ENCODE measurements at regions not wholly inside any gene's neighbourhood (a gene's known extent, or its start where the extent isn't known, plus 50 kb on each side); places are given as distances from the start of the nearest gene placed in this dataset.
"Not testable (repeated sequence)": the region's sequence is repeated elsewhere in the genome, so short reads cannot be mapped to it uniquely, and the experiment has no call there.

DNA sequence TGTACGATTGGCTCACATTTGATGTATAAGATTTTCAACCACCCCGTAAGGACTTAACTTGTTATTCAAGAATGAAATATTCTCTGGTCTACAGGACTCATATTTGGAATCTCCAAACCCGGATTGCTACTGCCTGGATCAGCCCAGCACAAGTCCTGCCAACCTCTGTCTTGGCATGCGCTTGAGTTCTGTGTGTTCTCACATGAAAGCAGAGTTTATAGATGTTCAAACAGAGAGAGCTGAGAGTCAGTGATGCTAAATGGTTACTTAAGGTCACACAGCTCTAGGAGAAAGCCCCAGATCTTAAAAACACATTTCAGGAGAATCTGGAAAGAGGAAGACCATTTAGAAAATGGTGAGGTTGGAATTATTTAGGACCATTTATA, 268.0 kb upstream of the TBL1XR1 start:
- H3K9me3 ChIP-seq (ENCODE audit: control insufficient read depth, low read depth, low read length) = no peaks in the 10 kb centered on the region
- peaks cover 11% of the 10 kb centered on the region for H3K4me1 ChIP-seq (ENCODE audit: control insufficient read depth, insufficient read depth, low read length)
- no peak for DNase-seq
- no peaks in the 10 kb centered on the region for H3K36me3 ChIP-seq (ENCODE audit: control insufficient read depth, insufficient read depth, low read length)
- no peak overlapping the region for H3K4me3 ChIP-seq (ENCODE audit: low read length)
- no CpG with 5 or more reads among the region's 4 CpGs for WGBS (ENCODE audit: insufficient coverage, low lambda C conversion rate)
- H3K27me3 ChIP-seq (ENCODE audit: control insufficient read depth, insufficient read depth, low read length) = no peaks in the 10 kb centered on the region
- no peak overlapping the region for H3K27ac ChIP-seq (ENCODE audit: low read length)

- H3K27me3 ChIP-seq (ENCODE audit: control insufficient read depth, insufficient read depth, low read length) = no peaks in the 10 kb centered on the region
- DNase-seq = no peak
- H3K9me3 ChIP-seq (ENCODE audit: control insufficient read depth, low read depth, low read length) = no peaks in the 10 kb centered on the region
- peaks cover 11% of the 10 kb centered on the region for H3K4me1 ChIP-seq (ENCODE audit: control insufficient read depth, insufficient read depth, low read length)
- H3K36me3 ChIP-seq (ENCODE audit: control insufficient read depth, insufficient read depth, low read length) = no peaks in the 10 kb centered on the region
- WGBS (ENCODE audit: insufficient coverage, low lambda C conversion rate) = 100% methylated on average over 2 of the region's 4 CpGs
- no peak overlapping the region for H3K27ac ChIP-seq (ENCODE audit: low read length)
- no peak overlapping the region for H3K4me3 ChIP-seq (ENCODE audit: low read length)
Measured at GRCh38 chr3:177466074-177466473, 268.8 kb upstream of the TBL1XR1 start.

DNA sequence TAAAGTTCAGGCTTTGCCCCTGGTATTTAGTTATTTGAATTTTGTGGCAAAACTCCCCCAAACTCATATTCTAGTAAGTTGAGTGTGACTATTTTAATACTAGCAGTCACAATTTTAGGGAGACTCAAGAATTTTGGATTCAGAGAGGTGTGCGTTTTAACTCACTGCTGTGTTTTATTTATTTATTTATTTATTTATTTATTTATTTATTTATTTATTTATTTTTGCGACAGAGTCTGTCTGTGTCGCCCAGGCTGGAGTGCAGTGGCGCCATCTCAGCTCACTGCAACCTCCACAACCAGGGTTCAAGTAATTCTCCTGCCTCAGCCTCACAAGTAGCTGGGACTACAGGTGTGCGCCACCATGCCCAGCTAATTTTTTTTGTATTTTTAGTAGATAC, 269.3 kb upstream of the TBL1XR1 start:
- H3K4me1 ChIP-seq (ENCODE audit: control insufficient read depth, insufficient read depth, low read length) = peaks cover 11% of the 10 kb centered on the region
- not testable (repeated sequence) for H3K27me3 ChIP-seq (ENCODE audit: control insufficient read depth, insufficient read depth, low read length); H3K27ac ChIP-seq (ENCODE audit: low read length); H3K9me3 ChIP-seq (ENCODE audit: control insufficient read depth, low read depth, low read length); H3K36me3 ChIP-seq (ENCODE audit: control insufficient read depth, insufficient read depth, low read length); DNase-seq; H3K4me3 ChIP-seq (ENCODE audit: low read length)
- 100% methylated on average over 1 of the region's 5 CpGs for WGBS (ENCODE audit: insufficient coverage, low lambda C conversion rate)

- peaks cover 11% of the 10 kb centered on the region for H3K4me1 ChIP-seq (ENCODE audit: control insufficient read depth, insufficient read depth, low read length)
- no peaks in the 10 kb centered on the region for H3K36me3 ChIP-seq (ENCODE audit: control insufficient read depth, insufficient read depth, low read length)
- H3K4me3 ChIP-seq (ENCODE audit: low read length) = no peak overlapping the region
- H3K27me3 ChIP-seq (ENCODE audit: control insufficient read depth, insufficient read depth, low read length) = no peaks in the 10 kb centered on the region
- DNase-seq = peak; percentile 59 to 86
- WGBS (ENCODE audit: insufficient coverage, low lambda C conversion rate) = no CpG with 5 or more reads among the region's 5 CpGs
- peak overlapping the region; percentile 29 for H3K27ac ChIP-seq (ENCODE audit: low read length)
- H3K9me3 ChIP-seq (ENCODE audit: control insufficient read depth, low read depth, low read length) = no peaks in the 10 kb centered on the region
Measured at GRCh38 chr3:177467247-177467985, 270.1 kb upstream of the TBL1XR1 start.

- Histone ChIP-seq H3K27ac (ENCODE audit: low read length) (no peak overlapping the region), H3K9me3 (ENCODE audit: control insufficient read depth, low read depth, low read length) (no peaks in the 10 kb centered on the region), H3K4me1 (ENCODE audit: control insufficient read depth, insufficient read depth, low read length) (peaks cover 11% of the 10 kb centered on the region), H3K27me3 (ENCODE audit: control insufficient read depth, insufficient read depth, low read length) (no peaks in the 10 kb centered on the region), H3K4me3 (ENCODE audit: low read length) (no peak overlapping the region), H3K36me3 (ENCODE audit: control insufficient read depth, insufficient read depth, low read length) (no peaks in the 10 kb centered on the region)
- no peak for DNase-seq
Measured at GRCh38 chr3:177468331-177468730, 271.0 kb upstream of the TBL1XR1 start.

DNA sequence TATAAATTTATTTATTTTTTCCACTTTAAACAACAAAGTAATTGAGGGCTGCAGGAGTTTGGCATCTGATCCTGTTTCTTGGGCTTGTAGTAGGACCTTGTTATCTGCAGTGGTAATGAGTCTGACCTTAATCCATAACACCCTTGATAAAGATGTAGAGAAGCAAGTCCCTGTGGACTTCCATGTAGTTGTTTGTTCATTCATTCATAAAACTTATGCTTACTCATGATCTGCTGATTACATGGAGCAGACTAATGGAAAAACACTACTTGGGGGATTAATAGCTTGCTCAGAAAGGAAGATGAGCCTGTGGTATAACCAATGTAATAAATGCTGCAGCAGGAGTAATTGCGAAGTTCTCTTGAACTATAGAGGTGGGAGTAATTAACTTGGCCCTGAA, 271.5 kb upstream of the TBL1XR1 start:
- Histone ChIP-seq H3K9me3 (ENCODE audit: control insufficient read depth, low read depth, low read length) (no peaks in the 10 kb centered on the region), H3K27ac (ENCODE audit: low read length) (no peak overlapping the region), H3K27me3 (ENCODE audit: control insufficient read depth, insufficient read depth, low read length) (no peaks in the 10 kb centered on the region), H3K36me3 (ENCODE audit: control insufficient read depth, insufficient read depth, low read length) (no peaks in the 10 kb centered on the region), H3K4me3 (ENCODE audit: low read length) (no peak overlapping the region), H3K4me1 (ENCODE audit: control insufficient read depth, insufficient read depth, low read length) (peaks cover 11% of the 10 kb centered on the region)
- peak in 1 of 2 donors; percentile 30 for DNase-seq
- WGBS (ENCODE audit: insufficient coverage, low lambda C conversion rate) = no CpG with 5 or more reads among the region's 1 CpG

GRCh38 chr3:177469216-177469615, 271.9 kb upstream of the TBL1XR1 start:
- H3K9me3 ChIP-seq (ENCODE audit: control insufficient read depth, low read depth, low read length) = no peaks in the 10 kb centered on the region
- H3K4me1 ChIP-seq (ENCODE audit: control insufficient read depth, insufficient read depth, low read length) = peaks cover 11% of the 10 kb centered on the region
- WGBS (ENCODE audit: insufficient coverage, low lambda C conversion rate) = no CpG with 5 or more reads among the region's 3 CpGs
- H3K4me3 ChIP-seq (ENCODE audit: low read length) = no peak overlapping the region
- no peaks in the 10 kb centered on the region for H3K36me3 ChIP-seq (ENCODE audit: control insufficient read depth, insufficient read depth, low read length)
- no peak overlapping the region for H3K27ac ChIP-seq (ENCODE audit: low read length)
- no peaks in the 10 kb centered on the region for H3K27me3 ChIP-seq (ENCODE audit: control insufficient read depth, insufficient read depth, low read length)
- DNase-seq = no peak

DNA sequence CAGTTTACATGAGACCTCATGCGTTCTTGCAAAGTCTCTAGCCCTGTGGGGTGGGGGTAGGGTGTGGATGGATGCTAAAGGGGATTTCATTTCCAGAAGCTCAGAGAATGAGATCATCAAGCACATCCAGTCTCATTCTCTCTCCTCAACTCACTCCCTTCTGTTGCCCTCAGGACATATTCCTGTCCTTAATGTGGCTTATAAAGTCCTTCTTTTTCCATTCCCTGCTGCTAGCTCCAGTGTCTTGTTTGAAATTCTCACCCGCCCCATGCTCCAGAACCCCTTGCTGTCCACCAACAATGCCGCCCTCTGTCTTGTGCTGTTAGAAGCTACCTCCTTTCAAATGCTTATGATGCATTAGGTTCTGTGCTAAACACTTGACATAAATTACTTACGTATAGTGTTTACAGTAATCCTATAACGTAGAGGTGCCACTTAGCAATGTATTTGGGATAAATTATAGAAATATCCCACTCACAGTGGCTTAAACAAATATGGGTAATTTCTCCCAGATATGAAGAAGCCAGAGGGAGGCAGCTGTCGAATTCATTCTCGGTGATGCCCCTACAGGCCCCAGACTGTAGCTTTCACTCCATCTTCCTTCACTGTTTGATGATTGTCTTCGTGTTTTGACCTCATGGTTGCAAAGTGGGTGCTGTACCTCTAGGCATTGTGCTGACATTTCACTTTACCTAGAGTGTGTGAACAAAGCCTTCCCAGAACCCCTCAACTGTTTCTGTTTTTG, 273.1 kb upstream of the TBL1XR1 start:
- 100% methylated on average over 1 of the region's 8 CpGs for WGBS (ENCODE audit: insufficient coverage, low lambda C conversion rate)
- no peak overlapping the region for H3K27ac ChIP-seq (ENCODE audit: low read length)
- DNase-seq = no peak
- H3K4me3 ChIP-seq (ENCODE audit: low read length) = no peak overlapping the region
- H3K36me3 ChIP-seq (ENCODE audit: control insufficient read depth, insufficient read depth, low read length) = no peaks in the 10 kb centered on the region
- H3K9me3 ChIP-seq (ENCODE audit: control insufficient read depth, low read depth, low read length) = no peaks in the 10 kb centered on the region
- peaks cover 21% of the 10 kb centered on the region for H3K4me1 ChIP-seq (ENCODE audit: control insufficient read depth, insufficient read depth, low read length)
- no peaks in the 10 kb centered on the region for H3K27me3 ChIP-seq (ENCODE audit: control insufficient read depth, insufficient read depth, low read length)

DNA sequence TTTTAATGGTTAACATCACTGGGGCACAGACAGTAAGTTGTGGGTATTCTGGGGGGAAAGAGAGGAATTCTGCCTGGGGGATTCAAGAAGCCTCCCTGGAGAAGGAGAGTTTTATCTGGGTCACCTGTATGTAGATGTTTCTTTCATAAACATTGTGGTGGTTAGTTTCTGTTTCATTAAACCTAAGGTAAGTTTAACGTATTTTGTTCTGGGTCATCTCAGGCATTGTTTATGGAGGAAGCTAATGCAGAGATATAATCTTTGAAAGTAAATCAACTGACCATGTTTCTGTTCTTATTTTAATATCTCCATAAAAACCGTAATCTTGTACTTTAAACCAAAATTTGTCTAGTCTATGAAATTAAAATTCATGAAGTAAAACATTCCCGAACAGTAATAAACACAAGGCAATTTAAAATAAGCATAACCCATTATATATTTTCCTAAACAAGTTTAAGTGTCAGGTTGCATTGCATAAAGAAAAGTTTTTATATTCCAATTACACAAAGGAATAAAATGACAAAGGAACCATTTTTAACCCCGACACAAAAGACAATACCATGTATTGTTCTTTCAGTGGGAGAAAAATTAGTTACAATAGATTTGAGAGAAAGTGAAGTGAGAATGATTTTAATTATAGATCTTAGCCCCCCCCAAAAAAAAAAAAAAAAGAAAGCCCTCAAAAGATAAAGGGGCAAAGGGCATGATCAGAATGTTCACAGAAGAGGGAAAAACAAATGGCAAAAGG, 274.6 kb upstream of the TBL1XR1 start:
- no peak overlapping the region for H3K4me3 ChIP-seq (ENCODE audit: low read length)
- no peaks in the 10 kb centered on the region for H3K27me3 ChIP-seq (ENCODE audit: control insufficient read depth, insufficient read depth, low read length)
- no peak overlapping the region for H3K27ac ChIP-seq (ENCODE audit: low read length)
- H3K36me3 ChIP-seq (ENCODE audit: control insufficient read depth, insufficient read depth, low read length) = no peaks in the 10 kb centered on the region
- H3K4me1 ChIP-seq (ENCODE audit: control insufficient read depth, insufficient read depth, low read length) = peaks cover 22% of the 10 kb centered on the region
- no peak for DNase-seq
- H3K9me3 ChIP-seq (ENCODE audit: control insufficient read depth, low read depth, low read length) = no peaks in the 10 kb centered on the region
- WGBS (ENCODE audit: insufficient coverage, low lambda C conversion rate) = 83% methylated on average over 2 of the region's 4 CpGs

- no CpG with 5 or more reads among the region's 6 CpGs for WGBS (ENCODE audit: insufficient coverage, low lambda C conversion rate)
- Histone ChIP-seq H3K27me3 (ENCODE audit: control insufficient read depth, insufficient read depth, low read length) (no peaks in the 10 kb centered on the region), H3K4me1 (ENCODE audit: control insufficient read depth, insufficient read depth, low read length) (peaks cover 13% of the 10 kb centered on the region), H3K4me3 (ENCODE audit: low read length) (no peak overlapping the region), H3K27ac (ENCODE audit: low read length) (no peak overlapping the region), H3K9me3 (ENCODE audit: control insufficient read depth, low read depth, low read length) (no peaks in the 10 kb centered on the region), H3K36me3 (ENCODE audit: control insufficient read depth, insufficient read depth, low read length) (no peaks in the 10 kb centered on the region)
- DNase-seq = no peak
Measured at GRCh38 chr3:177473184-177473583, 275.9 kb upstream of the TBL1XR1 start.

Data from large intestine (tissue), 3 donors.